ENCODE measurements at regions not wholly inside any gene's neighbourhood (a gene's known extent, or its start where the extent isn't known, plus 50 kb on each side); places are given as distances from the start of the nearest gene placed in this dataset.

- DNase-seq = no peak
Observed at GRCh38 chr9:108710424-108710823, 145.4 kb downstream of the ACTL7B start.

- DNase-seq = peak; percentile 53
Observed at GRCh38 chr9:108709997-108710396, 145.8 kb downstream of the ACTL7B start.

GRCh38 chr9:108709126-108709525, 146.7 kb downstream of the ACTL7B start:
- no peak for DNase-seq

- no peak for DNase-seq
Observed at GRCh38 chr9:108708448-108708847, 147.3 kb downstream of the ACTL7B start.

- DNase-seq = no peak
Observed at GRCh38 chr9:108707120-108707519, 148.7 kb downstream of the ACTL7B start.

- no peak for DNase-seq
Observed at GRCh38 chr9:108704156-108704852, 151.5 kb downstream of the ACTL7B start.

GRCh38 chr9:108703429-108703828, 152.4 kb downstream of the ACTL7B start:
- DNase-seq = peak; percentile 41

GRCh38 chr9:108702681-108703080, 153.1 kb downstream of the ACTL7B start:
- DNase-seq = no peak

- DNase-seq = no peak
Observed at GRCh38 chr9:108698801-108699200, 157.0 kb downstream of the ACTL7B start.

- DNase-seq = no peak
Observed at GRCh38 chr9:108698231-108698630, 157.6 kb downstream of the ACTL7B start.

- no peak for DNase-seq
Observed at GRCh38 chr9:108696156-108696555, 159.6 kb downstream of the ACTL7B start.

GRCh38 chr9:108694170-108694569, 161.6 kb downstream of the ACTL7B start:
- DNase-seq = no peak

GRCh38 chr9:108691614-108692013, 164.2 kb downstream of the ACTL7B start:
- DNase-seq = no peak

- DNase-seq = no peak
Observed at GRCh38 chr9:108688676-108689075, 167.1 kb downstream of the ACTL7B start.

GRCh38 chr9:108688051-108688450, 167.7 kb downstream of the ACTL7B start:
- DNase-seq = no peak

- peak; percentile 71 for DNase-seq
Observed at GRCh38 chr9:108687006-108687987, 168.5 kb downstream of the ACTL7B start.

GRCh38 chr9:108684288-108685025, 171.3 kb downstream of the ACTL7B start:
- DNase-seq = no peak

GRCh38 chr9:108683245-108683644, 172.5 kb downstream of the ACTL7B start:
- DNase-seq = no peak

- peak; percentile 42 for DNase-seq
Observed at GRCh38 chr9:108681851-108682590, 173.8 kb downstream of the ACTL7B start.

GRCh38 chr9:108680946-108681345, 174.8 kb downstream of the ACTL7B start:
- no peak for DNase-seq

GRCh38 chr9:108677776-108678175, 178.0 kb downstream of the ACTL7B start:
- no peak for DNase-seq

- DNase-seq = no peak
Observed at GRCh38 chr9:108676355-108676754, 179.4 kb downstream of the ACTL7B start.

Data from tongue (tissue), 1 donor.